HepG2 (cell line): ENCODE measurements at regions not wholly inside any gene's neighbourhood (a gene's known extent, or its start where the extent isn't known, plus 50 kb on each side); places are given as distances from the start of the nearest gene placed in this dataset.

ENCODE experiments used
- ATAC-seq: fragments of 200-7000 bp; cut with Tn5 transposase; 3 replicates; pipeline ENCODE4 v1.9.1; 2020; ENCODE audit warnings: mild to moderate bottlenecking, moderate library complexity
- BruUV-seq: library from RNA; stranded (reverse); fragments of 400-500 nt; replicated peaks from 2 replicates; lab custom pipeline; 2021; lab: Mats Ljungman, UMichigan
- CTCF ChIA-PET: fragments of 300-600 bp; formaldehyde crosslinking; extraction: SDS; loops from one replicate; lab custom pipeline; 2021; ENCODE audit warnings: low total read pairs, inconsistent platforms, low intra/inter-chr PET ratio; lab: Yijun Ruan, JAX
- POLR2A ChIA-PET: fragments of 350-600 bp; sonication (Branson Sonifier 250); formaldehyde crosslinking; loops from one replicate; lab custom pipeline; 2020; ENCODE audit warnings: antibody characterized with exemption, inconsistent platforms; lab: Yijun Ruan, JAX
- DNase-seq: peaks from one replicate; pipeline ENCODE4 v3.0.0-alpha.2; 2015; ENCODE audit warnings: low spot score
- FAIRE-seq: peaks from 3 replicates; lab custom pipeline; 2011; peaks lifted over from hg19 to GRCh38; lab: Jason Lieb, UNC
- H2AFZ ChIP-seq: one replicate; pipeline ENCODE4 v1.6.1; 2011; ENCODE audit warnings: low read length, inconsistent platforms
- H3K27ac ChIP-seq: fragments of 300-600 bp; 3 replicates; pipeline ENCODE4 v1.8.0; 2011; ENCODE audit warnings: mixed run types, mild to moderate bottlenecking, mixed read lengths, low read length, inconsistent platforms; ENCODE audit not compliant: insufficient read depth; ENCODE audit errors: extremely low read length
- H3K27me3 ChIP-seq, 2 experiments: fragments of 200-600 bp in 1 of 2; 2 replicates in 1 of 2; 3 replicates in 1 of 2; pipeline versions ENCODE4 v1.6.0 to v1.8.0; 2011; ENCODE audit warnings: low read length in 2 of 2, mild to moderate bottlenecking in 2 of 2, moderate library complexity in 2 of 2, inconsistent platforms in 1 of 2; ENCODE audit not compliant: insufficient read depth in 2 of 2, control insufficient read depth in 1 of 2
- H3K36me3 ChIP-seq, 2 experiments: fragments of 200-600 bp in 1 of 2; replicated peaks in 1 of 2; 2 replicates in 1 of 2; 3 replicates in 1 of 2; pipeline versions ENCODE4 v1.5.1 to v1.8.0; 2011; ENCODE audit warnings: low read length in 2 of 2, inconsistent platforms in 1 of 2; ENCODE audit not compliant: insufficient read depth in 2 of 2, control insufficient read depth in 1 of 2
- H3K4me1 ChIP-seq: 2 replicates; pipeline ENCODE4 v1.5.1; 2012; ENCODE audit warnings: low read length, inconsistent platforms; ENCODE audit not compliant: insufficient read depth
- H3K4me2 ChIP-seq: 2 replicates; pipeline ENCODE4 v1.6.0; 2011; ENCODE audit warnings: low read depth, low read length, inconsistent platforms
- H3K4me3 ChIP-seq, 3 experiments: fragments of 200-600 bp in 1 of 3; sonication (generic), shearing (Covaris generic) in 1 of 3; replicated peaks in 1 of 3; 2 replicates each; pipeline ENCODE4 v1.5.1; 2011 to 2016; ENCODE audit warnings: low read length in 3 of 3, inconsistent platforms in 2 of 3, low read depth in 2 of 3, mild to moderate bottlenecking in 2 of 3, control low read depth in 1 of 3, mixed read lengths in 1 of 3; ENCODE audit not compliant: insufficient read depth in 1 of 3
- H3K79me2 ChIP-seq: one replicate; pipeline ENCODE4 v1.6.1; 2011; ENCODE audit warnings: low read length, inconsistent platforms; ENCODE audit not compliant: insufficient read depth
- H3K9ac ChIP-seq: 2 replicates; pipeline ENCODE4 v1.6.0; 2011; ENCODE audit warnings: mild to moderate bottlenecking, low read depth, low read length, inconsistent platforms; ENCODE audit not compliant: insufficient read depth
- H3K9me3 ChIP-seq: 2 replicates; pipeline ENCODE4 v1.5.1; 2012; ENCODE audit warnings: mild to moderate bottlenecking, low read length
- H4K20me1 ChIP-seq: 2 replicates; pipeline ENCODE4 v1.6.0; 2011; ENCODE audit warnings: inconsistent platforms, mild to moderate bottlenecking, low read length, moderate library complexity; ENCODE audit not compliant: insufficient read depth
- AGO1 ChIP-seq: fragments of 200-400 bp; formaldehyde crosslinking; IDR thresholded peaks from 2 replicates; pipeline ENCODE4 v1.6.1; 2017; ENCODE audit warnings: mild to moderate bottlenecking, low read depth, low read length, moderate library complexity; ENCODE audit not compliant: poor library complexity, severe bottlenecking
- MAZ ChIP-seq, 2 experiments: sonication (generic) in 1 of 2; formaldehyde crosslinking in 1 of 2; IDR thresholded peaks; 2 replicates each; pipeline versions ENCODE4 v1.5.0 to v1.6.1; 2012 to 2020; ENCODE audit warnings: low read depth in 2 of 2, mild to moderate bottlenecking in 2 of 2, borderline replicate concordance in 1 of 2, improper control_type of control experiment in 1 of 2, low read length in 1 of 2, missing genetic modification reagents in 1 of 2, moderate library complexity in 1 of 2
- RBFOX2 ChIP-seq: fragments of 200-400 bp; formaldehyde crosslinking; IDR thresholded peaks from 2 replicates; pipeline ENCODE4 v1.6.1; 2017; ENCODE audit warnings: low read depth, mild to moderate bottlenecking, low read length
- TARDBP ChIP-seq: sonication (generic); formaldehyde crosslinking; IDR thresholded peaks from 2 replicates; pipeline ENCODE4 v1.8.0; 2022; ENCODE audit warnings: mild to moderate bottlenecking, missing genetic modification reagents
- ZNF224 ChIP-seq: sonication (generic); formaldehyde crosslinking; IDR thresholded peaks from 2 replicates; pipeline ENCODE4 v1.5.0; 2020; ENCODE audit warnings: mild to moderate bottlenecking, missing genetic modification reagents
- ZNF558 ChIP-seq: sonication (generic); formaldehyde crosslinking; IDR thresholded peaks from 2 replicates; pipeline ENCODE4 v1.9.0; 2022; ENCODE audit warnings: mild to moderate bottlenecking, missing genetic modification reagents, borderline replicate concordance
- WGBS: methylation state at CpG from one replicate; pipeline ENCODE4 v1.1.6; 2017; ENCODE audit warnings: low lambda C conversion rate; 5-methylcytosine and 5-hydroxymethylcytosine counted together
- in situ Hi-C: cut with HindIII; loops from 2 replicates; pipeline ENCODE4 v1.10.0; 2017; ENCODE audit warnings: low pct_unique_long_range_greater_than_20kb; ENCODE audit not compliant: extremely low pct_ligation_motif_present
- intact Hi-C: fragments of 100-400 bp; cut with micrococcal nuclease; formaldehyde crosslinking; loops from one replicate; pipeline ENCODE4 v1.10.0; 2022; ENCODE audit not compliant: unreplicated experiment
- TF ChIP-seq, protein P1 (sequence below): sonication (generic); formaldehyde crosslinking; IDR thresholded peaks from 2 replicates; pipeline ENCODE4 v1.4.0; 2020; ENCODE audit warnings: missing genetic modification reagents, mild to moderate bottlenecking, borderline replicate concordance

DNA sequence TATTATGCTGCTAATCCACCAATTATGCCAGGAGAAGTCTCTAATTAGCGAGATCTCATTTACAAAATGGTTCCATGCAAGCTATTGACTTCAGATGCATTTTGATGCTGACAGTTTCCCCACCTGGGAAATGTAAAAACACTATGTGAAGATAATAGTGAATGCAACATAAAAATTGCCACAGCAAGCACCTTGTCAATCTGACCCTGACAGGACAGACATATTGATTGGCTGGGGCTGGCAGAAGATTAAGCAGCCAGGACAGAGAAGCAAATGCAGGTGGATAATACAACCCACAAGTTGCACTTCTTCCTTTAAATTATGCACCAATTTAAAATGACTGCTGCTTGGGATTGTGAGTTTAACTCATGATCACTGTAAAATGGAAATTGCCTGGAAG is 642.8 kb upstream of the POT1 start:
- no peaks in the 10 kb centered on the region for H3K27me3 ChIP-seq
- no peaks in the 10 kb centered on the region for H4K20me1 ChIP-seq
- H2AFZ ChIP-seq: no peak overlapping the region
- no peak overlapping the region for H3K4me3 ChIP-seq
- peaks cover 6% of the 10 kb centered on the region; the same call in 1 of the 2 replicates for H3K9me3 ChIP-seq
- in situ Hi-C loops: no loop called here
- TF ChIP-seq TARDBP (CRISPR knock-in tag) (no peak), MAZ (IDR thresholded peaks at IDR 0.05; ENCODE audit: borderline replicate concordance, low read depth, low read length) (no peak), MAZ (CRISPR knock-in tag; IDR thresholded peaks at IDR 0.05; ENCODE audit: low read depth) (no peak), ZNF558 (CRISPR knock-in tag) (no peak), AGO1 (no peak), ZNF224 (CRISPR knock-in tag) (no peak), RBFOX2 (no peak)
- TF ChIP-seq, protein P1, sequence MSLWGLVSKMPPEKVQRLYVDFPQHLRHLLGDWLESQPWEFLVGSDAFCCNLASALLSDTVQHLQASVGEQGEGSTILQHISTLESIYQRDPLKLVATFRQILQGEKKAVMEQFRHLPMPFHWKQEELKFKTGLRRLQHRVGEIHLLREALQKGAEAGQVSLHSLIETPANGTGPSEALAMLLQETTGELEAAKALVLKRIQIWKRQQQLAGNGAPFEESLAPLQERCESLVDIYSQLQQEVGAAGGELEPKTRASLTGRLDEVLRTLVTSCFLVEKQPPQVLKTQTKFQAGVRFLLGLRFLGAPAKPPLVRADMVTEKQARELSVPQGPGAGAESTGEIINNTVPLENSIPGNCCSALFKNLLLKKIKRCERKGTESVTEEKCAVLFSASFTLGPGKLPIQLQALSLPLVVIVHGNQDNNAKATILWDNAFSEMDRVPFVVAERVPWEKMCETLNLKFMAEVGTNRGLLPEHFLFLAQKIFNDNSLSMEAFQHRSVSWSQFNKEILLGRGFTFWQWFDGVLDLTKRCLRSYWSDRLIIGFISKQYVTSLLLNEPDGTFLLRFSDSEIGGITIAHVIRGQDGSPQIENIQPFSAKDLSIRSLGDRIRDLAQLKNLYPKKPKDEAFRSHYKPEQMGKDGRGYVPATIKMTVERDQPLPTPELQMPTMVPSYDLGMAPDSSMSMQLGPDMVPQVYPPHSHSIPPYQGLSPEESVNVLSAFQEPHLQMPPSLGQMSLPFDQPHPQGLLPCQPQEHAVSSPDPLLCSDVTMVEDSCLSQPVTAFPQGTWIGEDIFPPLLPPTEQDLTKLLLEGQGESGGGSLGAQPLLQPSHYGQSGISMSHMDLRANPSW (CRISPR knock-in tag): no peak
- no peak for ATAC-seq
- no peak overlapping the region for H3K4me2 ChIP-seq
- FAIRE-seq: no peak
- no peak for DNase-seq
- no peak overlapping the region for H3K9ac ChIP-seq
- no peaks in the 10 kb centered on the region for H3K4me1 ChIP-seq
- CTCF ChIA-PET: no interaction called here
- POLR2A ChIA-PET: no interaction called here
- BruUV-seq: no TSS peak
- 0% methylated on average over 1 of the region's 1 CpG for WGBS
- intact Hi-C loops: no loop called here
- no peaks in the 10 kb centered on the region for H3K36me3 ChIP-seq
- H3K27ac ChIP-seq: no peak overlapping the region
- no peaks in the 10 kb centered on the region for H3K79me2 ChIP-seq
